Astrocyte of the cerebellum (primary cell): ENCODE measurements at regions not wholly inside any gene's neighbourhood (a gene's known extent, or its start where the extent isn't known, plus 50 kb on each side); places are given as distances from the start of the nearest gene placed in this dataset.

ENCODE experiments used
- DNase-seq: peaks from one replicate; pipeline ENCODE4 v3.0.0-alpha.2; 2011; ENCODE audit warnings: low read depth
- H3K4me3 ChIP-seq: 2 replicates; pipeline ENCODE4 v1.5.1; 2011; ENCODE audit warnings: mild to moderate bottlenecking, low read depth, low read length, moderate library complexity
- in situ Hi-C: cut with HindIII; loops from 2 replicates; pipeline ENCODE4 v1.10.0; 2017; ENCODE audit warnings: low sequenced_read_pairs
- TF ChIP-seq, protein P1 (sequence below): IDR thresholded peaks from 2 replicates; pipeline ENCODE4 v1.5.1; 2012; ENCODE audit warnings: low read length, low read depth, moderate library complexity, mild to moderate bottlenecking; ENCODE audit errors: missing control alignments

DNA sequence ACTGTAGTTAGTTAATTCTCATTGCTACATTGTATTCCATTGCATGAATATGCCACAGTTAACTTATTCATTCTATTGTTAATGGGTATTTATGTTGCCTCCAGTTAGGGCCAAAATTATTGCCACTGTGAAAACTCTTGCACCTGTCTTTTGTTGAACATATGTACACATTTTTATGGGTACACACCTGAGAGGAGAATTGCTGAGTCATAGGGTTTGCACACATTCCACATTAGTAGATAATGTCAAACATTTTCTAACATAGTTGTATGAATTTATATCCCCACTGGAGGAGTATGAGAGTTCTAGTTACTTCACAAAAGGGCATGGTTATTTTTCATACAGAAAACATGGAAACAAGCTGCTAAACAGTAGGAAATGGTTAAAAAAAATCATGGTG lies 338.4 kb downstream of the FOXO1 start:
- DNase-seq = no peak
- no peak overlapping the region for H3K4me3 ChIP-seq
- TF ChIP-seq, protein P1, sequence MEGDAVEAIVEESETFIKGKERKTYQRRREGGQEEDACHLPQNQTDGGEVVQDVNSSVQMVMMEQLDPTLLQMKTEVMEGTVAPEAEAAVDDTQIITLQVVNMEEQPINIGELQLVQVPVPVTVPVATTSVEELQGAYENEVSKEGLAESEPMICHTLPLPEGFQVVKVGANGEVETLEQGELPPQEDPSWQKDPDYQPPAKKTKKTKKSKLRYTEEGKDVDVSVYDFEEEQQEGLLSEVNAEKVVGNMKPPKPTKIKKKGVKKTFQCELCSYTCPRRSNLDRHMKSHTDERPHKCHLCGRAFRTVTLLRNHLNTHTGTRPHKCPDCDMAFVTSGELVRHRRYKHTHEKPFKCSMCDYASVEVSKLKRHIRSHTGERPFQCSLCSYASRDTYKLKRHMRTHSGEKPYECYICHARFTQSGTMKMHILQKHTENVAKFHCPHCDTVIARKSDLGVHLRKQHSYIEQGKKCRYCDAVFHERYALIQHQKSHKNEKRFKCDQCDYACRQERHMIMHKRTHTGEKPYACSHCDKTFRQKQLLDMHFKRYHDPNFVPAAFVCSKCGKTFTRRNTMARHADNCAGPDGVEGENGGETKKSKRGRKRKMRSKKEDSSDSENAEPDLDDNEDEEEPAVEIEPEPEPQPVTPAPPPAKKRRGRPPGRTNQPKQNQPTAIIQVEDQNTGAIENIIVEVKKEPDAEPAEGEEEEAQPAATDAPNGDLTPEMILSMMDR = no peak
- in situ Hi-C loops = no loop called here

DNA sequence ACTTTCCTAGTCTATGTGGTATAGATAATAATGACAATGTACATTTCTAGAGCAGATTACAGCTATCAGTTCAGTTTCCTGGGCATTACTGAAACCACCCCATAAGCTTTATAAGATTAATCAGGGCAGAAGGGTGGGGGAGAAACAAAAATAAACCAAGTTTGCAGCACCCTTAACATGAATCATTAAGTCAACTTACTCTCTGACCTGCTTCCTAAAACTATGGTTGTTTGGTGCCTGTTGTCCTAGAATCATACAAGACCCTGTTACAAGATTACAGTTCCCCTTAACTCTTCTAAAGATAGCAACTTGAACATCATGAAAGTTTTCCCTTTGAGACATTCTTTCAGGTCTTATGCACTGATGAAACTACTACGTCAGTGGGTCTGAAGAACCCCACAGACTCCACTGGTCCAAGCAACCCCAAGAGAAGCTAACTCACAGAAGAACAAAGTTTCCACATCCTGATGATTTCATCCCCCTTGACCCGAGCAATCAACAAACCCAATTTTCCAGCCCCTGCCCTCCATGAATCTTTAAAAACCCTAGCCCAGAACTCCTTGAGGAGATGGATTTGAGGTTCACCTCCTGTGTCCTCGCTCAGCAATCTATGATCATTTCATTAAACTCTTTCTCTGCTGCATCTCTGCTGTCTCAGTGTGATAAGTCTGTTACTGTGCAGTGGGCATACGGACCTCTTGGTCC lies 336.5 kb downstream of the FOXO1 start:
- no peak overlapping the region for H3K4me3 ChIP-seq
- DNase-seq = no peak
- TF ChIP-seq, protein P1 = no peak
- in situ Hi-C loops = no loop called here

DNA sequence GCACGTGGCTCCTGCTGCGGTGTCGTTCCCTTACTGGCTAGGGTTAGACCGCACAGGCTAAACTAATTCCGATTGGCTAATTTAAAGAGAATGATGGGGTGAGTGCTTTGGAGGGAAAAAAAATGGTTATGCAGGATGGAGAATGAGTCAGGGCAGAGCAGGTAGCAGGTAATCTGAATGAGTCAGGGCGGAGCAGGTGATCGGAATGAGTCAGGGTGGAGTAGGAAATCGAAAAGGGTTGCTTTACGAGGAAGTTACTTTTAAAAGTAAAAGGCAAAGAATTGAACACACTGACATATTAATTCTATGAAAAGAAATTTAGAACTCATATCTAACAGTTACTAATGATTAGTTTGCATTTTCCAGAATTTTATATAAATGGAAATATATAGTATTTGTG lies 335.5 kb downstream of the FOXO1 start:
- in situ Hi-C loops = no loop called here
- no peak for DNase-seq
- TF ChIP-seq, protein P1 = no peak
- no peak overlapping the region for H3K4me3 ChIP-seq

GRCh38 chr13:40331802-40332201 lies 334.6 kb downstream of the FOXO1 start:
- DNase-seq = no peak
- in situ Hi-C loops = no loop called here
- no peak overlapping the region for H3K4me3 ChIP-seq
- TF ChIP-seq, protein P1 = no peak

- DNase-seq = no peak
These were observed 333.2 kb downstream of the FOXO1 start for GRCh38 chr13:40333226-40333625.

GRCh38 chr13:40334031-40334430 lies 332.4 kb downstream of the FOXO1 start:
- DNase-seq = no peak
- TF ChIP-seq, protein P1 = no peak
- in situ Hi-C loops = no loop called here

More at GRCh38 chr13:40333226-40333625, 333.2 kb downstream of the FOXO1 start:
- no peak overlapping the region for H3K4me3 ChIP-seq
- TF ChIP-seq, protein P1 = no peak
- in situ Hi-C loops = no loop called here

More at GRCh38 chr13:40334031-40334430, 332.4 kb downstream of the FOXO1 start:
- H3K4me3 ChIP-seq = no peak overlapping the region
